ENCODE measurements at regions not wholly inside any gene's neighbourhood (a gene's known extent, or its start where the extent isn't known, plus 50 kb on each side); places are given as distances from the start of the nearest gene placed in this dataset.

Small RNA genes lying in the stretch of these regions (small RNA-seq; reads per million reads assigned to genes)
- gene MIR1-1: 0 to 3.3 (median 0.18) reads per million in 4 donors
